K562 (cell line): ENCODE measurements at regions not wholly inside any gene's neighbourhood (a gene's known extent, or its start where the extent isn't known, plus 50 kb on each side); places are given as distances from the start of the nearest gene placed in this dataset.

ENCODE experiments used
- ATAC-seq: fragments of 200-7000 bp; cut with Tn5 transposase; 3 replicates; pipeline ENCODE4 v1.9.1; 2020; ENCODE audit warnings: moderate library complexity
- BruUV-seq: library from RNA; stranded (reverse); fragments of 400-500 nt; replicated peaks from 2 replicates; lab custom pipeline; 2021; lab: Mats Ljungman, UMichigan
- CTCF ChIA-PET: fragments of 300-600 bp; formaldehyde crosslinking; extraction: SDS; loops from one replicate; lab custom pipeline; 2021; ENCODE audit warnings: low intra/inter-chr PET ratio; lab: Yijun Ruan, JAX
- POLR2A ChIA-PET: fragments of 300-600, 350-650 bp; sonication (Branson Sonifier 250); formaldehyde crosslinking; extraction: SDS; loops from one replicate; lab custom pipeline; 2021; ENCODE audit warnings: antibody characterized with exemption, inconsistent platforms; lab: Yijun Ruan, JAX
- DNase-seq, 4 experiments: peaks; one replicate each; pipeline versions ENCODE4 v3.0.0 to v3.0.0-alpha.2; 2011 to 2018; ENCODE audit warnings: low spot score in 3 of 4, mixed read lengths in 3 of 4; ENCODE audit errors: extremely low read depth in 1 of 4
- FAIRE-seq: peaks from 2 replicates; lab custom pipeline; 2011; peaks lifted over from hg19 to GRCh38; lab: Jason Lieb, UNC
- H2AFZ ChIP-seq: 2 replicates; pipeline ENCODE4 v1.6.0; 2011; ENCODE audit warnings: low read depth, low read length, control low read depth, inconsistent platforms
- H3K27ac ChIP-seq: fragments of 200-600 bp; 3 replicates; pipeline ENCODE4 v1.8.0; 2011; ENCODE audit warnings: low read depth, mild to moderate bottlenecking, control low read depth, inconsistent platforms, low read length, moderate library complexity, mixed read lengths; ENCODE audit errors: extremely low read depth
- H3K27me3 ChIP-seq, 2 experiments: fragments of 300-600 bp in 1 of 2; 2 replicates in 1 of 2; 3 replicates in 1 of 2; pipeline versions ENCODE4 v1.6.0 to v1.8.0; 2011; ENCODE audit warnings: inconsistent platforms in 2 of 2, low read length in 2 of 2, mild to moderate bottlenecking in 1 of 2, mixed read lengths in 1 of 2, moderate library complexity in 1 of 2; ENCODE audit not compliant: control insufficient read depth in 2 of 2, insufficient read depth in 2 of 2
- H3K36me3 ChIP-seq: fragments of 300-600 bp; 3 replicates; pipeline ENCODE4 v1.8.0; 2011; ENCODE audit warnings: mild to moderate bottlenecking, low read length, inconsistent platforms; ENCODE audit not compliant: control insufficient read depth, insufficient read depth
- H3K4me1 ChIP-seq, 2 experiments: fragments of 200-600 bp in 1 of 2; replicated peaks in 1 of 2; 2 replicates in 1 of 2; 3 replicates in 1 of 2; pipeline versions ENCODE4 v1.5.1 to v1.8.0; 2011; ENCODE audit warnings: inconsistent platforms in 2 of 2, low read length in 2 of 2, mild to moderate bottlenecking in 1 of 2, mixed read lengths in 1 of 2, moderate library complexity in 1 of 2; ENCODE audit not compliant: control insufficient read depth in 2 of 2, insufficient read depth in 2 of 2
- H3K4me2 ChIP-seq: 2 replicates; pipeline ENCODE4 v1.6.1; 2011; ENCODE audit warnings: low read length, control low read depth, inconsistent platforms, mixed read lengths; ENCODE audit not compliant: insufficient read depth
- H3K4me3 ChIP-seq: fragments of 200-600 bp; sonication (generic), shearing (Covaris generic); 2 replicates; pipeline ENCODE4 v1.5.1; 2016; ENCODE audit warnings: control low read depth, inconsistent platforms
- H3K79me2 ChIP-seq: fragments of 200-600 bp; 3 replicates; pipeline ENCODE4 v1.8.0; 2011; ENCODE audit warnings: low read length, inconsistent platforms; ENCODE audit not compliant: control insufficient read depth, insufficient read depth
- H3K9ac ChIP-seq, 2 experiments: 2 replicates each; pipeline versions ENCODE4 v1.6.0 to v1.6.1; 2011; ENCODE audit warnings: low read depth in 2 of 2, low read length in 2 of 2, control low read depth in 1 of 2, inconsistent platforms in 1 of 2, mild to moderate bottlenecking in 1 of 2, mixed read lengths in 1 of 2; ENCODE audit not compliant: insufficient read depth in 1 of 2
- H3K9me1 ChIP-seq: one replicate; pipeline ENCODE4 v1.6.0; 2011; ENCODE audit warnings: inconsistent platforms, mild to moderate bottlenecking, low read length, moderate library complexity; ENCODE audit not compliant: control insufficient read depth, insufficient read depth
- H3K9me3 ChIP-seq: replicated peaks from 2 replicates; pipeline ENCODE4 v1.5.1; 2011; ENCODE audit warnings: low read depth, low read length, inconsistent platforms; ENCODE audit not compliant: control insufficient read depth, insufficient read depth
- H4K20me1 ChIP-seq: replicated peaks from 2 replicates; pipeline ENCODE4 v1.6.1; 2011; ENCODE audit warnings: low read length, inconsistent platforms, mixed read lengths; ENCODE audit not compliant: control insufficient read depth, insufficient read depth
- ADNP ChIP-seq: fragments of 200-800 bp; sonication (Bioruptor generic); IDR thresholded peaks from 2 replicates; pipeline ENCODE4 v1.6.1; 2016; ENCODE audit warnings: missing genetic modification characterization, missing compliant biosample characterization
- ARID2 ChIP-seq: fragments of 450-650 bp; IDR thresholded peaks from 2 replicates; pipeline ENCODE4 v1.6.1; 2017; ENCODE audit warnings: antibody characterized with exemption, mild to moderate bottlenecking
- BCL6 ChIP-seq: fragments of 250-450 bp; sonication (Bioruptor Pico); IDR thresholded peaks from 2 replicates; pipeline ENCODE4 v1.4.0; 2020
- ELF1 ChIP-seq: fragments of 200-800 bp; sonication (Bioruptor generic); IDR thresholded peaks from 2 replicates; pipeline ENCODE4 v1.6.1; 2016; ENCODE audit warnings: missing genetic modification characterization, missing compliant biosample characterization
- EWSR1 ChIP-seq: fragments of 450-650 bp; IDR thresholded peaks from 2 replicates; pipeline ENCODE4 v1.6.1; 2018; ENCODE audit warnings: borderline replicate concordance, mild to moderate bottlenecking, low read depth, moderate library complexity; ENCODE audit not compliant: partially characterized antibody
- ID3 ChIP-seq, 2 experiments: fragments of 250-450 bp in 1 of 2; fragments of 450-650 bp in 1 of 2; sonication (Bioruptor Pico) in 1 of 2; IDR thresholded peaks; 2 replicates each; pipeline versions ENCODE4 v1.6.1 to v1.8.0; 2016 to 2021; ENCODE audit warnings: mild to moderate bottlenecking in 2 of 2, moderate library complexity in 2 of 2, missing compliant biosample characterization in 1 of 2, missing genetic modification characterization in 1 of 2
- IRF9 ChIP-seq: fragments of 450-650 bp; IDR thresholded peaks from 2 replicates; pipeline ENCODE4 v1.6.1; 2016; ENCODE audit warnings: missing biosample characterization, missing genetic modification characterization
- MECOM ChIP-seq: fragments of 250-450 bp; sonication (Bioruptor Pico); IDR thresholded peaks from 2 replicates; pipeline ENCODE4 v1.8.0; 2022; ENCODE audit warnings: inconsistent platforms
- NR2C2 ChIP-seq, 2 experiments: fragments of 200-800 bp in 1 of 2; sonication (Bioruptor generic) in 1 of 2; sonication (generic) in 1 of 2; formaldehyde crosslinking in 1 of 2; IDR thresholded peaks; 2 replicates each; pipeline versions ENCODE4 v1.6.1 to v1.8.0; 2016 to 2022; ENCODE audit warnings: mild to moderate bottlenecking in 1 of 2, missing compliant biosample characterization in 1 of 2, missing genetic modification characterization in 1 of 2, missing genetic modification reagents in 1 of 2
- PTRF ChIP-seq: fragments of 450-650 bp; IDR thresholded peaks from 2 replicates; pipeline ENCODE4 v1.6.1; 2016; ENCODE audit warnings: mild to moderate bottlenecking, missing genetic modification characterization, missing compliant biosample characterization
- ZNF449 ChIP-seq: fragments of 250-450 bp; sonication (Bioruptor Pico); IDR thresholded peaks from 2 replicates; pipeline ENCODE4 v1.8.0; 2022; ENCODE audit warnings: moderate library complexity, mild to moderate bottlenecking, inconsistent platforms
- ZNF592 ChIP-seq: fragments of 450-650 bp; IDR thresholded peaks from 2 replicates; pipeline ENCODE4 v1.6.1; 2017; ENCODE audit warnings: antibody characterized with exemption, mild to moderate bottlenecking
- WGBS: fragments of 100-300 bp; shearing (Covaris generic); methylation state at CpG from one replicate; pipeline ENCODE4 v1.1.6; 2016; ENCODE audit warnings: low coverage, mixed read lengths; ENCODE audit not compliant: insufficient coverage; ENCODE audit errors: missing lambda C conversion rate; 5-methylcytosine and 5-hydroxymethylcytosine counted together
- in situ Hi-C: fragments of 300-500 bp; cut with MboI; formaldehyde crosslinking; loops from 4 replicates; pipeline ENCODE4 v1.15.0; 2018; ENCODE audit warnings: inconsistent platforms, mixed read lengths
- intact Hi-C: fragments of 100-400 bp; cut with micrococcal nuclease; formaldehyde crosslinking; loops from 2 replicates; pipeline ENCODE4 v1.14.2; 2022

- H3K9me3 ChIP-seq = no peaks in the 10 kb centered on the region
- DNase-seq = peak in 1 of 4 experiments; percentile 34
- peaks cover 16 to 39% of the 10 kb centered on the region in 2 experiments for H3K4me1 ChIP-seq
- intact Hi-C loops = loop anchor here (5.0 kb wide), 2 partner anchors 166 to 186 kb away; no protein-coding TSS in a partner anchor
- H3K4me3 ChIP-seq = no peak overlapping the region
- no peak for FAIRE-seq
- H3K79me2 ChIP-seq = no peaks in the 10 kb centered on the region
- WGBS = 13% methylated on average over 9 of the region's 9 CpGs
- peak overlapping the region; percentile 99 for H2AFZ ChIP-seq
- no TSS peak for BruUV-seq
- peak overlapping the region; percentile 39 to 75; a peak in 2 of 4 replicates for H3K9ac ChIP-seq
- peak overlapping the region; percentile 85 for H3K4me2 ChIP-seq
- ATAC-seq = no peak; the same call in 2 of the 3 replicates
- POLR2A ChIA-PET = interaction anchor here (1.0 to 3.4 kb wide), 4 partner anchors 10 to 165 kb away, joined by 3 to 13 read pairs (median 6); no protein-coding TSS in a partner anchor
- no peaks in the 10 kb centered on the region for H3K27me3 ChIP-seq
- CTCF ChIA-PET = interaction anchor here (0.6 kb wide), 1 partner anchor 17 kb away, joined by 4 read pairs; no protein-coding TSS in a partner anchor
- in situ Hi-C loops = no loop called here
- H3K9me1 ChIP-seq = no peaks in the 10 kb centered on the region
- H4K20me1 ChIP-seq = no peaks in the 10 kb centered on the region
- peak overlapping the region; percentile 92 for H3K27ac ChIP-seq
- H3K36me3 ChIP-seq = no peaks in the 10 kb centered on the region
- TF ChIP-seq ARID2 = 0 out of 2 replicates have a peak, but pooled peaks have one; percentile 7
- 0 out of 2 replicates have a peak, but pooled peaks have one; percentile 35 for TF ChIP-seq ELF1 (tag)
- peak; percentile 6; the same call in 1 of the 2 replicates for TF ChIP-seq IRF9
- 0 out of 2 replicates have a peak, but pooled peaks have one; percentile 15 for TF ChIP-seq PTRF (tag)
- TF ChIP-seq NR2C2 (CRISPR knock-in tag; IDR thresholded peaks at IDR 0.05) = no peak
- TF ChIP-seq NR2C2 (tag; IDR thresholded peaks at IDR 0.05) = peak; percentile 48; the same call in 1 of the 2 replicates
- no peak for TF ChIP-seq ZNF449 (CRISPR knock-in tag)
- no peak for TF ChIP-seq BCL6 (CRISPR knock-in tag)
- TF ChIP-seq ID3 (CRISPR knock-in tag; IDR thresholded peaks at IDR 0.05) = no peak
- TF ChIP-seq ID3 (tag; IDR thresholded peaks at IDR 0.05) = peak; percentile 27; the same call in 1 of the 2 replicates
- TF ChIP-seq ADNP (tag) = 0 out of 2 replicates have a peak, but pooled peaks have one; percentile 16
- 0 out of 2 replicates have a peak, but pooled peaks have one; percentile 18 for TF ChIP-seq ZNF592
- 0 out of 2 replicates have a peak, but pooled peaks have one; percentile 25 for TF ChIP-seq MECOM (CRISPR knock-in tag)
- peak; percentile 78 for TF ChIP-seq EWSR1
These were observed 158.1 kb upstream of the ZNF217 start for GRCh38 chr20:53751620-53752318.
